ENCODE measurements at regions not wholly inside any gene's neighbourhood (a gene's known extent, or its start where the extent isn't known, plus 50 kb on each side); places are given as distances from the start of the nearest gene placed in this dataset.

DNA sequence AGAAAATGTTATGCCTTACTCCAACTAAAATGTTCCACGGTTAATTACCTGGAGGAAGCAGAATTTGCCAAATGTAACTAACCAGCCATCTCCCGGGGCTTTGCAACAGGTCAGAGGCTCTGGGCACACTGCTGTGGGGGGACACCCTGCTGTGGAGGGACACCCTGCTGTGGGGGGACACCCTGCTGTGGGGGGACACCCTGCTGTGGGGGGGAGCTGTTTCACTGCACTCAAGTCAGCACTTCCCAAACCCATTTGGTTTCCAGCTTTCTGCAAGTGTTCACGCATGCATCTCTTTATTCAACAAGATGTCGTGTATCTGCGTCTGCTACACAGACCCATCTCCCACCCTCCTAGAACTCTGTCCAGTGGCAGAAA lies 239.5 kb downstream of the C16orf95 start:
- no peak for FAIRE-seq

DNA sequence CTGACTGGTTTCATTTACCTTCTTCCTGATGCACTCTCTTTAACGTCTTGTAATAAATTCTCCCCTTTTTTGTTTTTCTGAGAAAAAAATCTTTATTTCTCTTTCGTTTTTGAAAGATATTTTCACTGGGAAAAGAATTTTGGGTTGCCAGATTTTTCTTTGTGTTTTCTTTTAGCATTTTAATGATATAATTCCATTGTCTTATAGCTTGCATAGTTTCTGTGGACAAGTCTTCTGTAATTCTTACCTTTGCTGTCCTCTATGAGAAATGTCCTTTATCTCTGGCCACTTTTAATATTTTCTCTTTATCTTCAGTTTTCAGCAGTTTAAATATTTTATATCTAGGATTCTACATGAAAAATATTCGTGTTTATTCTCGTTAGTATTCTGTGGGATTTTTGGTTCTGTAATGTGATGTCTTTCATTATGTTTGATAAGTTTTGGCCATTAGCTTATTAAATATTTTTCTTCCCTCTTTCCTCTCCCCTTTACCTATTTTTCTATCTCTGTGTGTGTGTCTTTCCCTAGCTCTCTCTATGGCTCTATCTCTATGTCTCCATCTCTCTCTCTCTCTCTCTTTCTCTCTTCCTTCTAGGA lies 236.5 kb downstream of the C16orf95 start:
- no peak for FAIRE-seq

DNA sequence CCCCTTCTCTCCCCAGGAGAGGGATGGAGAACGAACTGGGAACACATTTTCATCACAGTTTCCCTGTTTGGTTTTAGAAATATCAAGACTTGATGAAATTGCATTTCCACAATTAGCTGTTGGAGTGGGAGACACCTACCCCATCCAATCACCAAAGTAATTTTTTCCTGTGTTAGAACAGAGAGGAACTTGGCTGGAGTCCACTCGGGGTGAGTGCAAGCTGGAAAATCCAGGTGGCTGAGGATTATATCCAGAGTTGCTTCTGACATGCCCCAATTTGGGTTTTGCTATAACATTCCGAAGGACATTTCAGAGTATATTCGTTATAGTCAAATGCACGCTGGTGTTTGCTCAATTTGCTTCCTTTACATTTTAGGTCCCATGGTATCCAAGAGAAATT lies 231.8 kb downstream of the C16orf95 start:
- no peak for FAIRE-seq

- FAIRE-seq: no peak
These were observed 231.0 kb downstream of the C16orf95 start for GRCh38 chr16:87086156-87086555.

- FAIRE-seq: no peak
These were observed 230.6 kb downstream of the C16orf95 start for GRCh38 chr16:87086575-87086974.

- no peak for FAIRE-seq
These were observed 224.2 kb downstream of the C16orf95 start for GRCh38 chr16:87092958-87093357.

- FAIRE-seq: no peak
These were observed 223.2 kb downstream of the C16orf95 start for GRCh38 chr16:87093804-87094555.

- no peak for FAIRE-seq
These were observed 222.7 kb downstream of the C16orf95 start for GRCh38 chr16:87094556-87094865.

DNA sequence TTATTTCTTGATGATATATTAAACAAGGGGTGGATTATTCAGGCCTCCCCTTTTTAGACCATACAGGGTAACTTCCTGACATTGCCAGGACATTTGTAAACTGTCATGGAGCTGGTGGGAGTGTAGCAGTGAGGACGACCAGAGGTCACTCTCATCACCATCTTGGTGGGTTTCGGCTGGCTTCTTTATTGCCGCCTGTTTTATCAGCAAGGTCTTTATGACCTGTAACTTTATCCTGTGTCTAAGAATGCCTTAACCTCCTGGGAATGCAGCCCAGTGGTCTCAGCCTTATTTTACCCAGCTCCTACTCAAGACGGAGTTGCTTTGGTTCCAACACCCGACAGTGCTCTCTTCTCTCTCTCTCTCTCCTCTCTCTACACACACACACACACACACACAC lies 221.9 kb downstream of the C16orf95 start:
- FAIRE-seq: no peak

GRCh38 chr16:87096746-87097333 lies 220.4 kb downstream of the C16orf95 start:
- FAIRE-seq: no peak

DNA sequence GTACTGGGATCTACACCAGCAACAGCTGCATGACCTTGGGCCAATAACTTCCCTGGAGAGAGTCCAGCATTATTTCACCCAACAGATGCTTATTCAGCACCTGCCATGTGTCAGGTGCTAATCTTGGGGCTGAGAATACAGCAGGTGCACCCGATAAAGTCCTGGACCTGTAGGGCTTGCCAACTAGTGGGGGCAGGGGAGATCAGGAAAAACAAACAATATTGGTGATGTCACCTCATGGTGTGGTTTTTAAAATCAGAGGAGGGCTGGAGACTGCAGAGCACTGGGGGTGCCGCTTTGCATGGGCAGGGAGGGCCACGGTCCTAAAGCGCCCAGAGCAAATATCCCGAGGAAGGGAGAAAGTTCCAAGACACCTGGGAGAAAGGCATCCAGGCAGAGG lies 218.8 kb downstream of the C16orf95 start:
- no peak for FAIRE-seq

DNA sequence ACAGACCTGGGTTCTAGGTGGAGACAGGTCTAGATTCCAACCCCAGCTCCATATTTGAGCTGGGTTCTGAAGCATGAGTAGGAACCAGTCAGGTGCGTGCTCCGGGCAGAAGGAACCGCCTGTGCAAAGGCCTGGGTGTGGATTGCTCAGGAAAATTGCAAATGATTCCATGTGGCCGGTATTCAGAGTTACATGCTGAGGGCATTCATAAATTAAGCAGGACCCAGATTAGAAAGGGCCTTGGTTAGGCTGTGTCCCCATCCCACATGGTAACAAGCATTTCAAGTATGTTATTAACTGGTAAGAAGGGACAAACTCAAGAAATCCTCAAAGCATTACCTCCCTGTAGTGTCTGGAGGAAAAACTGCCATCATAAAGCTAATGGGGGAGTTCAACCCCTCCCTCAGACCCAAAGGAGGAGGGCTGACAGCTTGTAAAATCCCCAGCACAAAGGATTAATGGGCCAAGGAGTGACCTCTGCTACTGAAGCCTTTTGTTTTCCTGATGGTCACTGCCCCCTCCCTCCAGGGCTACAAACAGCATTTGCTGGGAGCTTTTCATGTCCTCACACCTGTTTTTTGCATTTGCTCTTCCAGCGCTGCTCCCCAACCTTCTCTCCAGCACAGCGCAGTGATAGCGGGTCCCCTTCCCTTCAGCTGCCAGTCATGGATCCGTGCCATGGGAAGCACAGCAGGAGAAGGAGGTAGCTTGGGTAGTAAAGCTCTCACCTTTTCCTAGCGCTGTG lies 218.0 kb downstream of the C16orf95 start:
- no peak for FAIRE-seq

DNA sequence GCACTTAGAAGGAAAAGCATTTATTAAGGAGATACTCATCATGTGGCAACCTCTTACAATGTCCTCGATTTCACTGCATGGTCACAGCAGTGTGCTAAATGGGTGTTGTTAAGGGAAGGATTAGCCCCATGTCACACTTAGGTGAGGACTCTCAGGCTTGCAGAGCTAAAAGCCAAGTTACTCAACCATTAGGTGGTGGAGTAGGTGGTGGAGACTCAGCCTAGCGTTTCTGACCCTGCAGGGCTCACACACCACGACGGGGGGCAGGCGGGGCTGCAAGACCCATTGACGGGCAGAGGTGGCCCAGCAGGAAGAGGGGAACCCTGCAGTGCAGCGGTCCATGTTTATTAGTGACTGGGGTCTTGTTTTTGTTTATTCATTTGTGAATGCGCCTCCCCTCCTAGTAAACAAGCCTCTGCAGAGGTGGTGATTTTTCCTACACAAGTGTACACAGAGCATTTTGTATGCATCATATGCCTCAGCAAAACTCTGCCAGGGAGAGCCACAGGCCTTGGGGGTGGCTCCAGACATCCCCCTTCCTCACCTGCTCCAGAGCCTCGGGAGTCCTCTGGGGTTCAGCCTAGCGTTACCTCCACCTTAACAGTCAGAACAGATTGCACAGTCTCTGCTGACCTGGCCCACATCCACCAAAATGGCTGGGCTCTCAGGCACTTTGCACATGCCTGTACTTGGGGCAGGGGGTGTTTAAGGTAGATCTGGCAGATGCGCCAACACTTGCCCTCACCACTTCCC lies 216.7 kb downstream of the C16orf95 start:
- FAIRE-seq: no peak

- FAIRE-seq: no peak
These were observed 215.3 kb downstream of the C16orf95 start for GRCh38 chr16:87101903-87102302.

- no peak for FAIRE-seq
These were observed 210.0 kb downstream of the C16orf95 start for GRCh38 chr16:87107201-87107600.

GRCh38 chr16:87108278-87108677 lies 208.9 kb downstream of the C16orf95 start:
- FAIRE-seq: no peak

- FAIRE-seq: no peak
These were observed 208.3 kb downstream of the C16orf95 start for GRCh38 chr16:87108941-87109340.

DNA sequence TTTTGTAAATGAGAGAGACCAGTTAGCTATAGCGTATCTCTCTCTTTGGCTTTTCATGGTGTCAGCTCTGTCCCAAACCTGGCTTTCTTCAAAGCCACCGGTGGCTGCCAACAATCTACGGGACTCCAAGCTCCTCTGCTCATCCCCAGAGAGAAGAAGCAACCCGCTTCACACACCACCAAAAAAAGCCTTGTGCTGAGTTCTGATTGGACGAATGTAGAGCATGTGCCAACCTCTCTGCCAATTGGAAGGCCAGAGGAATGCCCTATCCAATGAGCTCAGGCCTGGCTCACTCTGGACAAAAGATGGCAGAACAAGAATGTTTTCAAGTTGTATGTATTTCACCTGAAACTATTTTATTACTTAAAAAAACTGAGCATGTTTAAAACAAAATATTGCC lies 202.4 kb downstream of the C16orf95 start:
- no peak for FAIRE-seq

GRCh38 chr16:87115646-87116045 lies 201.5 kb downstream of the C16orf95 start:
- no peak for FAIRE-seq

- FAIRE-seq: no peak
These were observed 199.3 kb downstream of the C16orf95 start for GRCh38 chr16:87117936-87118335.

DNA sequence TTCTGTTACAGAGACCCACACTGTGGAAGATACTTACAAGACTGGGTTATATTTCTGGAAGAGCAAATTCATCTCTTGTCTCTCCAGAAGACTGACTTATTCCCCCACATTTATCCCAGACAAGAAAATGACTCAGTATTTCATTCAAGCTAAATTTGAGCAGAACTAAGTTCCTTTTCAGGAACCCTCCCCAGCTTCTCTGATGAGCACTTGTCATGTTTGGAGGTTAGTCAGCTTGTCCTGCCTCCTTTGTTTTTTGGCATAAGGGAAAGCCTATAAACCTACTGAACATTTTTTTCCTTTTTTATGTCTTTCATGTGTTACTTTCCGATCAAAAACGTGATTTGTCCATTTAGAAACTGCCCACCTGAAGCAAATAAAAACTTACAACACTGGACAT lies 198.0 kb downstream of the C16orf95 start:
- no peak for FAIRE-seq

DNA sequence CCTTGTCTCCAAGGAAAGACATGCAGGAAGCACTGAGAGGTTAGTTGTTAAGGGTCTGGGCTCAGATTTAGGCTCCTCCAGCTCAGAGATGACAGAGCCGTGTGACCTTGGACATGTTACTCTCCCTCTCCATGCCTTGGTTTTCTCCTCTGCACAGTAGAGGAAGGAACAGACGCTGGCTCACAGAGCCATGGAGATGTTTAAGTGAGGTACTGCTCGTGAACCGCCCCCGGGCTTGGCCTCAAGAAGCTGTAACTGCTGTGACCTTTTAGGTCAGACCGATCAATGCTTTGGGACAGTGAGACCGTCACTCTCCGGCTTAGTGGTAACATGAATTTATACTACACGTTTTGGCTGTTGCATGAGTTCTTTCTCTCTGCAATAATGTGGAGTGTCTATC lies 197.4 kb downstream of the C16orf95 start:
- FAIRE-seq: no peak

DNA sequence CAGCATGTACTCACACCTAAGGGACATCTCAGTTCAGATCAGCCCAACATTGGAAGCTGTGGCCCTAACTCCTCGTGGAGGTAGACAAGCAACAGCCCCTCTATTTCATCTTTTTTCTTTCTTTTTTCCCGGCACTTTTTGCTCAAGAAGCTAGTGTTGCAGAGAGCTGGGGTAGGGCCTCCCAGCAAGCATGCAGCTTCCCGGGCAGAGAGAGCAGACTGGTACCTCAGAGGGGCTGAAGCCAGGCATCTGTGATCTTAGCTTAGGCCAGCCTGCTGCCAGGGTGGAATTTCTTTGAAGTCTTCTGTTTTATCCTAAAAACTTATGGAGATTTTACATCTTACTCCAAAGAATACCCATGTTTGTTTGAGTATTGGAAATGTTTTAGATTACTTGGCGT lies 195.4 kb downstream of the C16orf95 start:
- no peak for FAIRE-seq

Data from A204.1 (cell line).